Loucy (cell line): ENCODE measurements at regions not wholly inside any gene's neighbourhood (a gene's known extent, or its start where the extent isn't known, plus 50 kb on each side); places are given as distances from the start of the nearest gene placed in this dataset.
"Not testable (repeated sequence)": the region's sequence is repeated elsewhere in the genome, so short reads cannot be mapped to it uniquely, and the experiment has no call there.

Source experiments
- H2AFZ ChIP-seq: fragments of 200-600 bp; sonication (generic); 2 replicates; pipeline ENCODE4 v1.6.0; 2016; ENCODE audit warnings: antibody characterized with exemption, mild to moderate bottlenecking, low read length, moderate library complexity
- H3F3A ChIP-seq: fragments of 200-600 bp; 2 replicates; pipeline ENCODE4 v1.6.0; 2016; ENCODE audit warnings: antibody characterized with exemption, low read depth, mild to moderate bottlenecking
- H3K27me3 ChIP-seq: fragments of 200-600 bp; sonication (generic); 2 replicates; pipeline ENCODE4 v1.6.1; 2014; ENCODE audit warnings: low read length, mild to moderate bottlenecking; ENCODE audit not compliant: insufficient read depth, poor library complexity, severe bottlenecking
- H3K36me3 ChIP-seq: fragments of 200-600 bp; sonication (generic); 2 replicates; pipeline ENCODE4 v1.6.1; 2016; ENCODE audit warnings: low read length; ENCODE audit not compliant: insufficient read depth
- H3K4me1 ChIP-seq: fragments of 200-600 bp; sonication (generic); 2 replicates; pipeline ENCODE4 v1.5.1; 2014; ENCODE audit warnings: low read length, mild to moderate bottlenecking; ENCODE audit not compliant: insufficient read depth, poor library complexity, severe bottlenecking
- H3K4me2 ChIP-seq: fragments of 200-600 bp; sonication (generic); 2 replicates; pipeline ENCODE4 v1.6.0; 2014; ENCODE audit warnings: antibody characterized with exemption, low read length, low read depth, mild to moderate bottlenecking; ENCODE audit not compliant: poor library complexity, severe bottlenecking
- H3K4me3 ChIP-seq: fragments of 200-600 bp; sonication (generic); 2 replicates; pipeline ENCODE4 v1.5.1; 2014; ENCODE audit warnings: low read length, mild to moderate bottlenecking, mixed read lengths; ENCODE audit not compliant: poor library complexity, severe bottlenecking
- H3K79me2 ChIP-seq: fragments of 200-600 bp; sonication (generic); 2 replicates; pipeline ENCODE4 v1.6.1; 2014; ENCODE audit warnings: low read length; ENCODE audit not compliant: insufficient read depth
- H3K9ac ChIP-seq: fragments of 200-600 bp; sonication (generic); 2 replicates; pipeline ENCODE4 v1.6.0; 2014; ENCODE audit warnings: mild to moderate bottlenecking, low read depth, low read length, moderate library complexity; ENCODE audit not compliant: poor library complexity, severe bottlenecking
- H3K9me2 ChIP-seq: fragments of 200-600 bp; sonication (generic); replicated peaks from 2 replicates; pipeline ENCODE4 v1.6.1; 2016; ENCODE audit warnings: low read depth, low read length, mixed read lengths
- H3K9me3 ChIP-seq: fragments of 200-600 bp; sonication (generic); 2 replicates; pipeline ENCODE4 v1.6.1; 2014; ENCODE audit warnings: mild to moderate bottlenecking, antibody characterized with exemption, low read length, low read depth; ENCODE audit not compliant: insufficient read depth
- H4K20me1 ChIP-seq: fragments of 200-600 bp; sonication (generic); 2 replicates; pipeline ENCODE4 v1.6.0; 2014; ENCODE audit warnings: antibody characterized with exemption, low read length, mild to moderate bottlenecking; ENCODE audit not compliant: insufficient read depth, poor library complexity, severe bottlenecking
- CTCF ChIP-seq: fragments of 200-600 bp; sonication (generic); conservative IDR thresholded peaks from 2 replicates; pipeline ENCODE4 v1.5.1; 2014; ENCODE audit warnings: mild to moderate bottlenecking, antibody characterized with exemption, low read length
- EZH2phosphoT487 ChIP-seq: fragments of 200-600 bp; IDR thresholded peaks from 2 replicates; pipeline ENCODE4 v1.6.1; 2018; ENCODE audit warnings: antibody characterized with exemption, mild to moderate bottlenecking, moderate library complexity, borderline replicate concordance

GRCh38 chr1:201731592-201731991 is 97.4 kb upstream of the IPO9 start:
- no peak for TF ChIP-seq CTCF
- TF ChIP-seq EZH2phosphoT487: no peak
- H3K9ac ChIP-seq: no peak overlapping the region
- no peaks in the 10 kb centered on the region for H3K9me2 ChIP-seq
- no peak overlapping the region for H3K4me3 ChIP-seq
- no peaks in the 10 kb centered on the region for H3F3A ChIP-seq
- H3K4me2 ChIP-seq: no peak overlapping the region
- H3K9me3 ChIP-seq: no peaks in the 10 kb centered on the region
- H3K27me3 ChIP-seq: no peaks in the 10 kb centered on the region
- no peak overlapping the region for H2AFZ ChIP-seq
- no peaks in the 10 kb centered on the region for H4K20me1 ChIP-seq
- no peaks in the 10 kb centered on the region for H3K36me3 ChIP-seq
- no peaks in the 10 kb centered on the region for H3K4me1 ChIP-seq
- H3K79me2 ChIP-seq: no peaks in the 10 kb centered on the region

GRCh38 chr1:201732351-201732750 is 96.6 kb upstream of the IPO9 start:
- Histone ChIP-seq H3K27me3 (no peaks in the 10 kb centered on the region), H2AFZ (no peak overlapping the region), H3K4me1 (no peaks in the 10 kb centered on the region), H3K9me3 (no peaks in the 10 kb centered on the region), H3K9ac (no peak overlapping the region), H3K79me2 (no peaks in the 10 kb centered on the region), H3F3A (no peaks in the 10 kb centered on the region), H3K9me2 (no peaks in the 10 kb centered on the region), H3K4me2 (no peak overlapping the region), H4K20me1 (no peaks in the 10 kb centered on the region), H3K4me3 (no peak overlapping the region), H3K36me3 (no peaks in the 10 kb centered on the region)
- TF ChIP-seq CTCF (no peak), EZH2phosphoT487 (no peak)

- H3K4me1 ChIP-seq, H4K20me1 ChIP-seq, H3F3A ChIP-seq: not testable (repeated sequence)
Observed at GRCh38 chr1:201734221-201734620, 94.7 kb upstream of the IPO9 start.

GRCh38 chr1:201734786-201735185 is 94.2 kb upstream of the IPO9 start:
- Histone ChIP-seq H4K20me1 (no peaks in the 10 kb centered on the region), H2AFZ (no peak overlapping the region), H3K4me2 (no peak overlapping the region), H3K27me3 (no peaks in the 10 kb centered on the region), H3K9me2 (no peaks in the 10 kb centered on the region), H3K4me3 (no peak overlapping the region), H3K4me1 (peaks cover 8% of the 10 kb centered on the region), H3K9me3 (no peaks in the 10 kb centered on the region), H3K9ac (no peak overlapping the region), H3K36me3 (no peaks in the 10 kb centered on the region), H3K79me2 (no peaks in the 10 kb centered on the region), H3F3A (no peaks in the 10 kb centered on the region)
- no peak for TF ChIP-seq EZH2phosphoT487
- TF ChIP-seq CTCF: no peak

More at GRCh38 chr1:201734221-201734620, 94.7 kb upstream of the IPO9 start:
- not testable (repeated sequence) for H2AFZ ChIP-seq, H3K27me3 ChIP-seq, H3K4me3 ChIP-seq, H3K79me2 ChIP-seq, H3K9ac ChIP-seq, H3K4me2 ChIP-seq, H3K9me3 ChIP-seq, H3K36me3 ChIP-seq, H3K9me2 ChIP-seq
